Pulmonary artery endothelial cell (primary cell): ENCODE measurements at regions not wholly inside any gene's neighbourhood (a gene's known extent, or its start where the extent isn't known, plus 50 kb on each side); places are given as distances from the start of the nearest gene placed in this dataset.

Source experiments
- DNase-seq: peaks from one replicate; pipeline ENCODE4 v3.0.0-alpha.2; 2011; ENCODE audit warnings: low read depth, low spot score

DNA sequence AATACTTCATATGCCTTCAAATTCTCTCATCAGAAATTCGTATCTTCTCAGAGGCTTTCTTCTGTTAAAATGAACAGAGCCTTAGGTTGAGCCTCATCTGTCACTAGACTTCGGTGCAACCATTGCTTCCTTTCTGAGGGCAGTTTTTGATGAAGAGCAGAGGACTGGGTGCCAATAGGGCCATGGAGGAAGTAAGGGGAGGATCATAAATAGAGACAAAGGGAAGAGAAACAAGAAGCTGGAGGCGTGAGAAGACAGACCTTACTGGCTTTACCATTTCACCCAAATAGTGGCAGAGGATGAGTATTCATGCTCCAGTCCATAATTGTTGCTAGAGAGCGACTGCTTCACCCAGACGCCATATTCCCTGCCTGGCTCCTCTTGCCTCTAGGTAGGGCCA is 215.6 kb upstream of the PKDCC start:
- no peak for DNase-seq

DNA sequence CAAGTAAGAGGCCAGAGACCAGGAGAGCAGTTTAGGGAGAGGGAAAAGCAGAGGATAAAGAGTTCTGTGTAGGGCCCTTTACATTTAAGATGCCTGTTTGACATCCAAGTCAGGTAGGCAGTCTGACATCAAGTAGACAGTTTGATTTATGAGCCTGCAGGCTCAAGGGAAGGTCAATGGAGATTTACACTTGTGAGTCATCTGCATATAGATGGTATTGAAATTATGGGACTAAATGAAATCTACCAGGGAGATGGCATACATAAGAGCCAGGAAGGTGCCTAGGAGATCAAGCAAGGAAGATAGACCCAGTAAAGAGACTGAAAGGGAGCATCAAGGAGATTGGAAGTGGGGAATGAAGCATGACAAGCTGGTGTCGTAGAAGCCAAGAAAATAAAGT is 212.4 kb upstream of the PKDCC start:
- no peak for DNase-seq

DNA sequence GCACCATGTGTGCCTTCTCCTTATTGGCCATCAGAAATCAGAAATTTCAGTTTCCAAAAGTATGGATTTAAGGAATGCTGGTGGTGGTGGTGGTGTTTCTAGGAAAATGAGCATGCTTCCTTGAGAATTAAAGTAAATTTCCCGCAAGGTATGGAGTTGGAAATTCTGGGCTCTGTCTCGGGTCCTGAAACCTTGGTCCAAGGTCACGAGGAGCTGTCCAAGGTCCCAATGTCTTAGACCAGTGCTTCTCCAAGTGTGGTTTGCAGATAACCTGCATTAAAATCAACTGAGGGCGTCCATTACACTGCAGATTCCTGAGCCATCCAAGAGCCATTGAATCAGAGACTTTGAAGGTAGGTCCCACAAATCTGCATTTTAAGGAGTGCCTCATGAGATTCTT is 210.9 kb upstream of the PKDCC start:
- peak; percentile 15 for DNase-seq

DNA sequence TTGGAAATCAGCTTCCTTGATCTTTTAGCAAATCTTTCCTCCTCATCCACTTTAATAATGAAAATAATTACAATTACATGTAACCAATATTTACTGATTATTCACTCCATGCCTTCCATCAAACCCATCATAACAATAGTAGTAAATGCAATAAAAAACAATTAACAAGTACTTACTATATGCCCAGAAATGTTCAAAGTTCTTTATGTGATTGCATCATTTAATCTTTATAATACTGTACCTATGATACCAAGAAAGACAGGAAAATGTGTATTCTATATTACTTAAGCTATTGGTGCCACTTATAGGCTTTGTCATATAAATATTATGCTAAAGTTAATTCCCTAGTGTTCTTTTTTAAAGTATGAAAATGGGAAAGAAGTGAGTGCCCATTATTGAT is 210.2 kb upstream of the PKDCC start:
- DNase-seq, result no peak

DNA sequence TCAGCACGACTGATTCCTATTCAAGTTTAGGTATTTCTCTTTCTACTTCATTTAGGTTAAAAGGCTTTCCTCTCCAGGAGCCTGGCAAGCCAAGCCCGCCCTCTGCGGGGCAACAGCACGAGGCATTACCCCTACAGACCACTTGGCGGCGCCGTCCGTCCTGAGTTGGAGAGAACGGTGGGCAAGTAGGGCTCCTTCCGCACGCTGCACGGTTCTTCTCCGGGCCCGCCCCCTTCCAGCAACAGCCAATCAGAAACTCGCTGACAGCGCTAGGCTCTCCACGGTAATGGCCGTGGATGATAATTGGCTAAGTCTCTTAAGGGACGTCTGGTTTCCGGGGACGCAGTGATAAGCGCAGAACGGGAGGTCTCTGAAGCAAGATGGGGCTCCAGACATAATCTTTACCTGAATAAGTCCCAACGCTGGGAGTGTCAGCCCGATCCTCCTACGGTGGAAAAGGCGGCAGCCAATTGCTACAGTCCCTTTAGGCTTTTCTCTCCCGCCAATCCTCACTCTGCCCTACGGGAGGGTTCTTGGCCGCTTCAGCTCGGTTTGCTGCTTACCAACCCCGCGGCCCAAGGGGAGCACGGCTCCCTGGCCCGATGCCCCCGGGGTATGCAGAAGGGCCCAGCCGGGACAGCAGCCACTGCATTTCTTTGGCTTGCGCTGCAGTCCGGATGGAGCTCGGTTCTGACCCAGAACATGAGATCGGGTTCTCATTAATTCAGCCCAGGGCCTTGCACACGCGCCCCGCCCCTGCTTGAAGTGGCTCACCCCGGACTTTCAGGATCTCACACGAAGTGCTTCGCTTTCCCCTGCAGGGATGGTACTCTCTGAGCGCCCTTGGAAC is 206.9 kb upstream of the PKDCC start:
- DNase-seq, result peak; percentile 65

DNA sequence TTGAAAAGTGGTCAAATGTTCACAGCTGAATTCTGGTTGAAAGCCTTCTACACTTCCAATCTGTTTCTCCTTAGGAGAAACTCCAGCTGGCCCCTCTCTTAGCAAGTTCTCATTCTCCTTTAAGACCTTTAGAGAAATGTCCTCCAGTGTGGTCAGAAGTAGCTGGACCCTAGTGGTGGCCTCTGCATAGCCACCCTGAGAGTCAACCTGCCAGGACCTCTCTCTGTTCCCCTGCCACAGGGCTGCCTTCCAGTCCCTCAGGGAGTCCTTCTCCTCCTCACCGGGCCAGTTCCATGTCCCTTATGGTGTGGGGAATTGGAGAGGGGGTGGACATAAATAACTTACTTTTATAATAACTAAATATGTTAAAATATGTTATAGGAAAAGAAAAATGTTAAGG is 200.9 kb upstream of the PKDCC start:
- no peak for DNase-seq

DNA sequence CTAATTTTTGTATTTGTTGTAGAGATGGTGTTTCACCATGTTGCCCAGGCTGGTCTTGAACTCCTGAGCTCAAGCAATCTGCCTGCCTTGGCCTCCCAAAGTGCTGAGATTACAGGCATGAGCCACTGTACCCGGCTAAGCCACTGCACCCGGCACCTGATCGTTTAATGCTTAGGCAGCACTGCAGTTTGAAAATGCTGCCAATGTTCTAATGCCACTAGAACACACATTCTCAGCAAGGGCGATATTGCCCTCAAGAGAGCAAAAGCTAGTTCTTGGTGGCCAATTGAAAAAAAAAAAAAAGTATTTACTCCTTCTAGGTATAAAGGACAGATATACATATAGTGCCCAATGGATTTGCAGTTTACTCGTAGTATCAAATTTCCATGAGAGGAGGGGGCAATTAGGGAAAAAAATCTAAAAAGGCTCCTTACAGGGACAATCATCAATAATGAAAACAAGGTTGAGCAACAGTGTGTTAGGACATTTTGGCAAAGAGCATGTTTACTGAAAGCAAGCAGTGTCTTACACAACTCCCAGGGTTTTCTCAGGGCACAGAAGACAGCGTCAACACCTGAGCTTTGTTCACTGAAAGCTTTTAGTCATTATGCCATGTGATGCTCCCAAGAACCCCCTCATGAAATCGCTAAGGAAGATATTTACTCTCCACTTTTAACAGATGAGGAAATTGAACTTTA is 199.9 kb upstream of the PKDCC start:
- DNase-seq, result no peak

DNA sequence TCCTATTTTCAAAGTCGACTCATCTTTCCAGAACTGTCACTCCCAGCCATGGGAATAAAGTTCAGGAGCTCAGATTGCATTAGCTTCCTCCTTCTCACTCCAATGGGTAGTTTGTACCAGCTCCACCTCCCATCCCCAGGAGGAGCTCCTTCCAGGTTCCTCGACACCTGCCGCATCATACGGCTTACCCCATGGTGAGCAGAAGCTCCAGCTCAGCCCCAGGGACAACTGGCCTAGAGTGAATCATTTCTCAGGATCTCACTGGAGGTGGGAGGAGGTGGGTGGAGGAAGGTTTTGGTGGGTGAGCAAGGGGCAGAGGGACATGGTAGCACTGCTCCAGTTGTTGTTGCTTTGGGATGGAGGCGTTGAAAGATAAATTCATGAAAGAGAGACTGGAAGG is 196.3 kb upstream of the PKDCC start:
- no peak for DNase-seq

DNA sequence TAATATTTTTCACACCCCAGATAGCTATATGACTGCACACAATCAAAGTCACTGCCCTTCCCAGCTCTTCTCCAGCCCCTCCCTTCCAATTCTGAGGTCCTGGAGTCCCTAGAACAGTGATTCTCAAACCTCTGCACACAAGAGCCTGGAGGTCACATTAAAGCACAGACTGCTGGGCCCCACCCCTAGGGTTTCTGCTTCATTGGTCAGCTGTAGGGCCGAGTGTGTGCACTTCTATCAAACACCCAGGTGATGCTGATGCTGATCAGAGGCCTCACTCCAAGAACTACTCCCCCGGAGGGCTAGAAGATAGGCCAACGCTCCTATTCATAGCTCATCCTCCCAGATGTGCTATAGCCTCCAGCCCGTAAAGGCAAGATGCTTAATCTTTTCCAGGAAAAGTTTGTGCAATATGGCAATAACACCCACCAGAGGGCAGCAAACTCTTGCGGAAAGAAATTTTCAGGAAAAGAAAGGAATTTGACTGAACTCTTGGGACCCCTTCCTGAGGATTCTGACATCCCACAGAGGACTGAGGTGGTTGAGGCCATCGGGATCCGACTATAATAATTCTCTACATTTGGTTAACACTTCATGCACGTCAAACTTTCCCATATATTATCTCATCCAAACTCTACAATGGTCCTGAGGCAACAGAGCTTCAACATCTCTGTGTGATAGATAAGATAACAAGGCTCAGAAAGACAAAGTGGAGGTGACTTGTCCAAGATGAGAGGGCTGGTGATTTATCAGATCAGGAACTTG is 194.2 kb upstream of the PKDCC start:
- DNase-seq, result no peak

DNA sequence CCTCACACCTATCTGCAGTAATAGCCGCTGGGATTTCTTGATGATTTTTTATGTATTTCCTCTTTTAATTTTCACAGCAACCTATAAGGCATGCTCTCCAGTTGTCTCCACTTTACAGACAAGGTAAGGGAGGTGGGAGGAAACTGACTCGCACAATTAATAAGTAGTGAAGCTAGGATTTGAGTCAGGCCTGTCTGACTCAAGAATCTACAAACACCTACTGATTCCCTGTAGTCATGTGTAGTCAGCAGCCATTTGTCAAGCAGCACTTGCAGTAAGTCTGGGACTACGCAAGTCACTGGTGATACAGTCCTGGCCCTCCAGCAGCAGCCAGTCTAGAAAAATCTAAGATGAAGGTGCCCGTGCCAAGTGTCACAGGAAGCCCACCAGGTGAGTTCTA is 193.6 kb upstream of the PKDCC start:
- no peak for DNase-seq

DNA sequence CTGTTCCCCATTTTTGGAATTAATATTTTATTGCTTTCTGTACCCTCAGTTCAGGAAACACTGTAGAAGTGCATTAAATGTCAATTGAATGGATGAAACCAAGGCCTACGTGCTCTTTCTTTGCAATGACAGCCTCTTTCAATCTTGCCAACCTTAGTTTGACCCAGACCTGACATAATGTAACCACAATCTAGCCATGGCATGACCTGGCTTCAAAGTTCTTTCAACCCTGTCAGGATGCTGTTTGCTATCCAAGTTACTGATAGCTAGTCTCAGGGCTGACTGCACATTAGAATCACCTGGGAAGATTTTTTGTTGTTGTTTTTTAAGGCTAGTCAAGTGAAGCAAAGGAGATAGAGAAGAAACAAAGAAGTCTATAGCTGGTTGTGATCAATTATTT is 190.9 kb upstream of the PKDCC start:
- DNase-seq, result no peak

DNA sequence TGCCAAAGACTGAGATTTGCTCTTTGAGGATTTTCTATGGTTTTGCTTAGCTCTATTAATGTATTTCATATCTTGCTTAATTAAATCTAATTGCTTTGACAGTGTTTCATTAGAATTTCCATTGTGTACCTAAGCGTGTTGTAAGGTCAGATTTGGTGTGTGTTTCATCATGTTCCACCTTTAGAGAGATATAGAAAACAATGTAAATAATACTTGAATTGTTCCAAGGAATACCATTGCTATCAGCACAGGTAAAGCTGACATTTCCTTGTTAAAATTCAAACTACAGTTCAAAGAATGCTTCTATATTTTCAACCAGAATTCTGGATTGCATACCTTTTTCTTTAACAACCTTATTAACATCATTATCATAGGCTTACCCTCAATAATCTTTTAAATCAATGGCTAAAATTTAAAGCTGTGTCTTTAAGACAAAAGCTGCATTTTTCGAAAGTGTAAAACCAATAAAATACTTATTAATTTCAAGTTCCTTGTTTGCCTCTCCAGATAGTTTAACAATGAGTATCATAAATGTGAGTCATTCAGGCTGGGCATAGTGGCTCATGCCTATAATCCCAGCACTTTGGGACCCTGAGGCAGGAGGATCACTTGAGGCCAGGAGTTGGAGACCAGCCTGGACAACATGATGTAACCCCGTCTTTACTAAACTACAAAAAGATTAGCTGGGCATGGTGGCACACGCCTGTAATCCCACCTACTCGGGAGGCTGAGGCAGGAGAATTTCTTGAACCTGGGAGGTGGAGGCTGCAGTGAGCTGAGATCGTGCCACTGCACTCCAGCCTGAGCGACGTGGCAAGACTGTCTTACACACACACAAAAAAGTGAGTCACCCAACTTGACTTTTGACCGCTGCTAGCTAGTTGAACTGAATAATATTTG is 188.0 kb upstream of the PKDCC start:
- no peak for DNase-seq

DNA sequence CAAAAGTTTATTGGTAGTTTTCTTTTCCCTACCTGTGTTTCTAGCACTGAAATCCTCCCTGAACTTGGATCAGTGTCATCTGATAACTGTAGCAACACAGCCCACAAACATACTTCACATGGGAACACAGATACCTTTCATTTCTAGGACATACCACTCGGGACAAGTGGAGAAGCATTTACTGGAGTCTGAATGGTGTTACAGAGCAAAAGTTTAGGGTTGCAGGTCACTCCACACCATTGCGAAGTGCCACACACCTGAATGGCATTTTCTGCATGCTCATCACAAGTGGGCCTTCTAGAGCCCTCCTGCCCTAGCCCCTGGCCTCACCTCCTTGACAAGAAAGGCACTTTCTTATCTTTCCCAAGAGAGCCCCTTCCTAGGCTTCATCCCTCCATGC is 184.8 kb upstream of the PKDCC start:
- DNase-seq, result no peak

DNA sequence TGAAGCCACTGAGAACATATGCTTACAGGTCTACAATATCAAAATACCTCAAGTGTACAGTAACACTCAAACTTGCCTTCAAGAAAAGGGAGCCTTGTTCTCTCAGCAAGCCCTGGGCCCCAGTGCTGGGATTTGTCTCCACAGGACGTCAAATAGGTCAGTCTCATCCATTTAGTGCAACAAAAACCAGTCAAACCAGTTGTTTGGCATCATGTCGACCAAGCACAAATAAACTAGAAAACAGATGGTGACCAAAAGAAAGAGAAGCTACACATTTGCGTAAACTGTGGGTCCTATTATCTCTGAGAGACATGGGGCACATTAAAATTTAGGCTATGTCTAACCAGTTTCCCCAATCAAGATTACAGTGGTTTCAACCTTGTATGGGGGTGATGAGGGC is 182.6 kb upstream of the PKDCC start:
- DNase-seq, result no peak

DNA sequence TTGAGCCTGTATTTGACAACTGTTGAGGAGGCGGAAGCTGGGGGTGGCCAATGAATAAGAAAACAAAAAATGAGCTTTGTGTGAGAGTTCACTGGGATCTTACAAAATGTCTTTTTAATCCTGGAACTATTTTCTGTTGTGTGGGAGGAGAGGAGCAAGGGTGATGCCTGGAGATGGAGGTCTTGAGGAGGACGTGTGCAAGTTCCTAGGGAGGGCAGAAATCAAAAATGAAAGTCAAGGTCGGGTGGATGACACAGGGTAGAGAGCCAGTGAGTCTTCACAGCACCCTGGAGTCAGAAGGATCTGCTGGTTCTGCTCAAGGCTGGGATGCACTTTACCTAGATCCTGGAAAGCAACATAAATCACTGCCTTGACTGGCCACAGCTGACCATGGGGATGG is 180.3 kb upstream of the PKDCC start:
- DNase-seq, result no peak

DNA sequence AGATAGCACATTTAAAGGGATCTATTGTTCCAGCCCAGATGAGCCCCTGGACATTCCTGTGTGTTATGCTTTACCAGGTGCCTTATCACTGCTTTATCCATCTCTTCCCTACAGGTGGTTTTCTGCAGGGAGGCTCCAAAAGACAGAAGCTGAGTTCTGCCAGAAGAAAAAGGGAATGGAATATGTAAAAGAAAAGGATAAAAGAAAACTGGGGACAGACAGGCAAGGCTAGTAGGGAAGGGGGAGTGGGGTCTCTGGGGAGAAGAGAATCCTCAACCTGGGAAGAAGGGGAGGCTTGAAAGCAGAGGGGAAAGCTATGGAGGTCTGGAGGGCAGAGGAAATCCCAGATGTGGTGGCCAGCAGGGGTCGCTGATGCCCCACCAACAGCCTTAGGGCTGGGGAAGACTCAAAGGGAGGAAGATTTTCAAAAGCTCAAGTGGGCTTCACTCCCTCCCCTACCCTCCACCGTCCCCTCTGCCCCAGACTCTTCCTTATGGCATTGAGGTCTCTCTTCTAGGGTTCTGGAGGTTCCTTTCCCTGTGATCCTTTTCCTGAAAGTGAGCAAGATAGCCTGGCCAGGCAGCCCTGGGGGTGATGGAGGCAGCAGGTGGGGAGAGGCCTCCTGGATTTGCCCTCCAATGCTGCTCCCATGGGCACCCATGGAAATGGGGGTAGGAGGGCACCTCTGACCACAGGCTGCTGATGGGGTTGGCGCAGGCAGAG is 178.1 kb upstream of the PKDCC start:
- no peak for DNase-seq

DNA sequence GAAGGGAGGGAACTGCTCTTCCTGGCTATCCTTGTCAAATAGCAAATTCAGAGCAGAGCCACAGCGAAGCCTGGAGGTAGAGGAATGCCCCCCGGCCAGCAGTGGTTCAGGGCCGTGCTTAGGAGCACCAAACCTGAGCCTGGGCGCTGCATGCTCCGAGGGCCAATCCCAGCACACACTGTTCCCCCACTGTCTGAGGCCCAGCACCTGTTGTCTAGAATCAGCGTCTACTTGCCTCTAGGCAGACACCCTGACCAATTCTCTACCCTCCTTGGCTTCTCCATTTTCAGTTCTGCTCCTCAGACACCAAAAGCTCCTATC is 177.6 kb upstream of the PKDCC start:
- no peak for DNase-seq

DNA sequence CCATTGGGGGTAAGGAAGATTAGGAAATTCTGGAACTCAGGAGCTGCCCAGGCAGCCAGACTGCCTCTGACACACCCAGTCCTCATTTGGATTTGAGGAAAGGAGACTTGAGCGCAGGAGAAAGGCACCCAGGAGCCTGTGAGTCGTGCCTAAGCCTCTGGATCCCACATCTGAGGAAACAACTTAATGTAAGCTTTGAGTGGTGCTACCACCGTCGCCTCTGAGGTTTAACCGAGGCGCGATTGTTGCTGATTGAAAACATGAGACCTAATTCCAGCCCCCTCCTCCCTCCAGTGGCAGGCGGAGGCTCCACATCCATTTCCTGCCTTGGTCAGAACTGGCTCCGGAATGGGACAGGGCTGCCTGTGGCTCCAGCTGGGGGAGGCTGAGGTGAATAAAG is 176.7 kb upstream of the PKDCC start:
- no peak for DNase-seq

DNA sequence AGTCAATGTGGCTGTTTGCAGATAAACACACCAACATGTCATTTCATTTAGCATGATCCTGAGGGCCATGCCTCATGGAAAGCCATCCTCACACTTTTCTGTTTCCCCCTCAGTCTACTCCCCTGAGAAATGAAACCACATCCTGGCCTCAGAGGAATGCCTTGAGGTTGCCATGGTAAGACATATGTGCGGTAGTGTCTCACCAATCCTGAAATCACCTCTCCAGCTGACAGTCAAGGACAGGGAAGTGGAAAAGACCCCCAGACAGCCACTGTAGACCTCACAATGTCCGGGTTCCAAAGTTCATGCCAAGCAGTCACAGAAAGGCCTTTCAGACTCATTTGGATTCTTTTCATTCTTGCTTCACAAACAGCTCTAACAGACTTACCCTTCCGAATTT is 175.2 kb upstream of the PKDCC start:
- DNase-seq, result no peak

DNA sequence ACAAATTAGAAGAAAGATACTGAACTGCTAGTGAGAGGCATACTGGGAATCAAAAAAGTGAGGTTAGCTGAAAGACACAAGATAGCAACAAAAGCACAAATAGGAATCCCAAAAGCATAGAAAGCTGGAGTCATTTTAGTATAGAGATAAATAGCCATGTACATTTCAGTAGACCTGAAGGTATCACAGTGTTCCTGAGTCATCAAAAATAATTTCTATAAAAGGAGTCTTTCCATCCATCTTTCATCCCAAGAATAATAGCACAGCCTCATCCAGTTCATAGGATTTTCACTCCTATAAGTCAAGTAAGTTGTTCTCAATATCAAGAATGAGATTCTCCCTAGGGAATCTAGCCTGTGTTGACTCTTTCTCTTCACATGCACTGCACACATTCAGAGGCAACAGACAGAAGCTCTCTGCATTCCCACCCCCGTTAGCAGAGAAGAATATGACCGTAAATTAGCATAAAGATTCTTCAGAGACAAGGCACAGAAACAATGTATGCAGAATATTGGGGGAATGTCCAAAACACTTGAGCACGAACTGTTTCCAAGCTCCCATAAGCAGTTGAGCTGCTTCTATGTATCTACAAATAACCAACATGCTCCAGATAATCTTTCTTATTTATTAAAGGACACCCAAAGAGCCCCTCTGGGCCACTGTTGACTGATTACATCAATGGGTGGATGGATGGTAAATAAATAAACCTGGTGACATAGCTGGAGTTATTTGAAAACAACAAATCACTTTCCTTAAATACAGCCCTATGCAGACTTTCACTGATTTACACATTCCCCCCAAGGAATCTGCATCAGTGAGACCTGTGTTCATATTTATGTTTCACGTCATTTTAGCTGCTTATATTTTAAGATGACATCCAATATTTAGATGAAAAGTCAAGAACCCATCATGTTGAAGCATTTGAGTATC is 174.5 kb upstream of the PKDCC start:
- no peak for DNase-seq
